ENCODE measurements at regions not wholly inside any gene's neighbourhood (a gene's known extent, or its start where the extent isn't known, plus 50 kb on each side); places are given as distances from the start of the nearest gene placed in this dataset.

DNA sequence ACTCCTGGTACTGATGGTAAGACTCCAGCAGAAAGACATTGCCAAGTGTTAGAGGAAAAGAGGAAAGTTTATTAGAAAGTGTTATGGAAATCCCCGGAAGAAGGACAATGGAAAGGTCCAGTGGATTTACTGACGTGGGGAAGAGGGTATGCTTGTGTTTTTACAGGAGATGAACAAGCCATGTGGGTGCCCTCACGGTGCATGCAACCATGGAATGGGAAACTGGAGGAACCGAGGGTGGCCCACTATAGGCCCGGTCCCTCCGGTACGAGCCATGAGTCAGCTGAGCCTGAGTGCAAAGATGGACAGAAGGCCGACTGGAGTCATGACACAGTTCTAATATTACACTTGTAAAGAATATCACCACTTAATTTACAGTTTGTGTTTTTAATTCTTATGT, 123.3 kb upstream of the ZCCHC13 start:
- TF ChIP-seq REST (IDR thresholded peaks at IDR 0.05; ENCODE audit: low read depth) (no peak), YY1 (IDR thresholded peaks at IDR 0.05; ENCODE audit: extremely low read depth, insufficient replicate concordance, low read depth, low read length) (no peak), POLR2AphosphoS5 (IDR thresholded peaks at IDR 0.05; ENCODE audit: low read depth, low read length) (no peak), EZH2phosphoT487 (IDR thresholded peaks at IDR 0.05; ENCODE audit: borderline replicate concordance) (no peak), POLR2A (IDR thresholded peaks at IDR 0.05; ENCODE audit: borderline replicate concordance, extremely low read depth, insufficient read depth, insufficient read length) (no peak), ZNF274 (IDR thresholded peaks at IDR 0.05; ENCODE audit: low read depth, low read length) (no peak), EGR1 (IDR thresholded peaks at IDR 0.05; ENCODE audit: low read depth) (no peak), SRF (IDR thresholded peaks at IDR 0.05; ENCODE audit: low read depth) (no peak), EZH2 (IDR thresholded peaks at IDR 0.05) (no peak), JUND (IDR thresholded peaks at IDR 0.05) (no peak)
- TF ChIP-seq, protein P1, sequence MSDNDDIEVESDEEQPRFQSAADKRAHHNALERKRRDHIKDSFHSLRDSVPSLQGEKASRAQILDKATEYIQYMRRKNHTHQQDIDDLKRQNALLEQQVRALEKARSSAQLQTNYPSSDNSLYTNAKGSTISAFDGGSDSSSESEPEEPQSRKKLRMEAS (IDR thresholded peaks at IDR 0.05): no peak
